Ishikawa (cell line): ENCODE measurements at regions not wholly inside any gene's neighbourhood (a gene's known extent, or its start where the extent isn't known, plus 50 kb on each side); places are given as distances from the start of the nearest gene placed in this dataset.

ENCODE experiments used
- CREB1 ChIP-seq: IDR thresholded peaks from 2 replicates; pipeline ENCODE4 v1.6.1; 2012; ENCODE audit warnings: low read depth
- EP300 ChIP-seq: IDR thresholded peaks from 2 replicates; pipeline ENCODE4 v1.6.1; 2012; ENCODE audit warnings: borderline replicate concordance
- NFIC ChIP-seq: IDR thresholded peaks from 2 replicates; pipeline ENCODE4 v1.6.1; 2012
- RAD21 ChIP-seq: IDR thresholded peaks from 2 replicates; pipeline ENCODE4 v1.6.1; 2012; ENCODE audit warnings: low read depth
- TAF1 ChIP-seq: IDR thresholded peaks from 2 replicates; pipeline ENCODE4 v1.6.1; 2012; ENCODE audit warnings: low read depth, mild to moderate bottlenecking
- TCF12 ChIP-seq: IDR thresholded peaks from 2 replicates; pipeline ENCODE4 v1.6.1; 2012; ENCODE audit warnings: low read depth
- YY1 ChIP-seq: IDR thresholded peaks from 2 replicates; pipeline ENCODE4 v1.6.1; 2012; ENCODE audit warnings: low read depth
- TF ChIP-seq, protein P1 (sequence below): IDR thresholded peaks from 2 replicates; pipeline ENCODE4 v1.6.1; 2012
- TF ChIP-seq, protein P2 (sequence below): IDR thresholded peaks from 2 replicates; pipeline ENCODE4 v1.6.1; 2012; ENCODE audit warnings: low read depth, mild to moderate bottlenecking
- TF ChIP-seq, protein P3 (sequence below): IDR thresholded peaks from 2 replicates; pipeline ENCODE4 v1.6.1; 2012

DNA sequence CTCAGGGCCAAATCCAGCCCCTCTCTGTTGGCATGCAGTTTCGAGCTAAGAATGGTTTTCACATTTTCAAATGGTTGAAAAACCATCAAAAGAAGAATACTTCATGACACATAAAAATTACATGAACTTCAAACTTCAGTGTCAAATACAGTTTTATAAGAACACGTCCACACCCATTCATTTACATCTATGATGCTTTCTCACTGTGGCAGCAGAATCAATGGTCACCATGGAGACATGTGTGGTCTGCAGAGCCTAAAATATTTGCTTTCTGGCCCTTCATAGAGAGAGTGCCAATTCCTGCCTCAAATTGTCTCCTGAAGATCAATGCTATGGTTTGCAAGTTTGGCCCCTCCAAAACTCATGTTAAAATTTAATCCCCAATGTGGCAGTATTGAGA lies 405.8 kb downstream of the OCA2 start:
- TF ChIP-seq EP300 (no peak), RAD21 (no peak), NFIC (no peak), CREB1 (no peak), TAF1 (no peak), TCF12 (no peak), YY1 (no peak)
- TF ChIP-seq, protein P1, sequence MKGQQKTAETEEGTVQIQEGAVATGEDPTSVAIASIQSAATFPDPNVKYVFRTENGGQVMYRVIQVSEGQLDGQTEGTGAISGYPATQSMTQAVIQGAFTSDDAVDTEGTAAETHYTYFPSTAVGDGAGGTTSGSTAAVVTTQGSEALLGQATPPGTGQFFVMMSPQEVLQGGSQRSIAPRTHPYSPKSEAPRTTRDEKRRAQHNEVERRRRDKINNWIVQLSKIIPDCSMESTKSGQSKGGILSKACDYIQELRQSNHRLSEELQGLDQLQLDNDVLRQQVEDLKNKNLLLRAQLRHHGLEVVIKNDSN, result no peak
- TF ChIP-seq, protein P2, sequence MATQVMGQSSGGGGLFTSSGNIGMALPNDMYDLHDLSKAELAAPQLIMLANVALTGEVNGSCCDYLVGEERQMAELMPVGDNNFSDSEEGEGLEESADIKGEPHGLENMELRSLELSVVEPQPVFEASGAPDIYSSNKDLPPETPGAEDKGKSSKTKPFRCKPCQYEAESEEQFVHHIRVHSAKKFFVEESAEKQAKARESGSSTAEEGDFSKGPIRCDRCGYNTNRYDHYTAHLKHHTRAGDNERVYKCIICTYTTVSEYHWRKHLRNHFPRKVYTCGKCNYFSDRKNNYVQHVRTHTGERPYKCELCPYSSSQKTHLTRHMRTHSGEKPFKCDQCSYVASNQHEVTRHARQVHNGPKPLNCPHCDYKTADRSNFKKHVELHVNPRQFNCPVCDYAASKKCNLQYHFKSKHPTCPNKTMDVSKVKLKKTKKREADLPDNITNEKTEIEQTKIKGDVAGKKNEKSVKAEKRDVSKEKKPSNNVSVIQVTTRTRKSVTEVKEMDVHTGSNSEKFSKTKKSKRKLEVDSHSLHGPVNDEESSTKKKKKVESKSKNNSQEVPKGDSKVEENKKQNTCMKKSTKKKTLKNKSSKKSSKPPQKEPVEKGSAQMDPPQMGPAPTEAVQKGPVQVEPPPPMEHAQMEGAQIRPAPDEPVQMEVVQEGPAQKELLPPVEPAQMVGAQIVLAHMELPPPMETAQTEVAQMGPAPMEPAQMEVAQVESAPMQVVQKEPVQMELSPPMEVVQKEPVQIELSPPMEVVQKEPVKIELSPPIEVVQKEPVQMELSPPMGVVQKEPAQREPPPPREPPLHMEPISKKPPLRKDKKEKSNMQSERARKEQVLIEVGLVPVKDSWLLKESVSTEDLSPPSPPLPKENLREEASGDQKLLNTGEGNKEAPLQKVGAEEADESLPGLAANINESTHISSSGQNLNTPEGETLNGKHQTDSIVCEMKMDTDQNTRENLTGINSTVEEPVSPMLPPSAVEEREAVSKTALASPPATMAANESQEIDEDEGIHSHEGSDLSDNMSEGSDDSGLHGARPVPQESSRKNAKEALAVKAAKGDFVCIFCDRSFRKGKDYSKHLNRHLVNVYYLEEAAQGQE, result no peak
- TF ChIP-seq, protein P3, sequence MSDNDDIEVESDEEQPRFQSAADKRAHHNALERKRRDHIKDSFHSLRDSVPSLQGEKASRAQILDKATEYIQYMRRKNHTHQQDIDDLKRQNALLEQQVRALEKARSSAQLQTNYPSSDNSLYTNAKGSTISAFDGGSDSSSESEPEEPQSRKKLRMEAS, result no peak
